ENCODE measurements at regions not wholly inside any gene's neighbourhood (a gene's known extent, or its start where the extent isn't known, plus 50 kb on each side); places are given as distances from the start of the nearest gene placed in this dataset.

DNA sequence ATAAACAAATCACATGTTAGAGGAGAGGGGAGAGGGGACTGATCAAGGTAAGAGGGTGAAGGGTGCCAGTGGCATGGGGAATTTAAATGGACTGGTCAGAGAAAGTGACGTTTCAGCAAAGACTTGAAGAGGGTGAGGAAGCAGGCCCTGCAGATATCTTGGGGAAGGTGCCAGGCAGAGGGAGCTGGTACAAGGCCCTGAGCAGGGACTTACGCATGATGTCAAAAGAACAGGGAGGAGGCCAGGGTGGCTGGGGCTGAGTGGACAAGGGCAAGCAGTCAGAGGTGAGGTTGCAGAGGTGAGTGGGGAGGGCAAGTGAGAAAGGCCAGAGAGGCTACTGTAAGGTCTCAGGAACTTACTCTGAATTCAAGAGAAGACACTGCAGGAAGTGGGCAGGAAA lies 53.3 kb upstream of the RMP24 start:
- TF ChIP-seq, protein P1, sequence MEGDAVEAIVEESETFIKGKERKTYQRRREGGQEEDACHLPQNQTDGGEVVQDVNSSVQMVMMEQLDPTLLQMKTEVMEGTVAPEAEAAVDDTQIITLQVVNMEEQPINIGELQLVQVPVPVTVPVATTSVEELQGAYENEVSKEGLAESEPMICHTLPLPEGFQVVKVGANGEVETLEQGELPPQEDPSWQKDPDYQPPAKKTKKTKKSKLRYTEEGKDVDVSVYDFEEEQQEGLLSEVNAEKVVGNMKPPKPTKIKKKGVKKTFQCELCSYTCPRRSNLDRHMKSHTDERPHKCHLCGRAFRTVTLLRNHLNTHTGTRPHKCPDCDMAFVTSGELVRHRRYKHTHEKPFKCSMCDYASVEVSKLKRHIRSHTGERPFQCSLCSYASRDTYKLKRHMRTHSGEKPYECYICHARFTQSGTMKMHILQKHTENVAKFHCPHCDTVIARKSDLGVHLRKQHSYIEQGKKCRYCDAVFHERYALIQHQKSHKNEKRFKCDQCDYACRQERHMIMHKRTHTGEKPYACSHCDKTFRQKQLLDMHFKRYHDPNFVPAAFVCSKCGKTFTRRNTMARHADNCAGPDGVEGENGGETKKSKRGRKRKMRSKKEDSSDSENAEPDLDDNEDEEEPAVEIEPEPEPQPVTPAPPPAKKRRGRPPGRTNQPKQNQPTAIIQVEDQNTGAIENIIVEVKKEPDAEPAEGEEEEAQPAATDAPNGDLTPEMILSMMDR (conservative IDR thresholded peaks at IDR 0.05), result no peak

DNA sequence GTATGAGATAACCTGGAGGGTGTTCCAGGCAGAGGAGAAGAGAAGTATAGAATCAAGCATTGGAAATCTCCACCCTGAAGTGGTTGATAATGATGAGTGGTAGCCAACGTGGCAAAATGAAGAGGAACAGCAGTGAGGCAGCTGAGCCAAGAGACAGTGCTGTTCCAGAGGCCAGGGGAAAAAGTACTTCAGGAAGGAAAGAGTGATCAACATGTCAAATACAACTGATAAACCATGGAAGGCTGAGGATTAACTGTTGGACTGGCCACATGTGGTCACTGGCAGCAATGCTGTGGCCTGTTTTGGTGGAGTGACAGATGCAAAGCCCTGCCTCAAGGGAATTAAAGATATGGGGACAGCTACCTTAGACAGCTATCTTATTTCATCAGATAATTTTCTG lies 51.9 kb upstream of the RMP24 start:
- no peak overlapping the region for H3K27ac ChIP-seq
- TF ChIP-seq, protein P1 (conservative IDR thresholded peaks at IDR 0.05), result no peak

More for the DNA sequence above, 53.3 kb upstream of the RMP24 start:
- no peak overlapping the region for H3K27ac ChIP-seq
